ENCODE measurements at regions not wholly inside any gene's neighbourhood (a gene's known extent, or its start where the extent isn't known, plus 50 kb on each side); places are given as distances from the start of the nearest gene placed in this dataset.

DNA sequence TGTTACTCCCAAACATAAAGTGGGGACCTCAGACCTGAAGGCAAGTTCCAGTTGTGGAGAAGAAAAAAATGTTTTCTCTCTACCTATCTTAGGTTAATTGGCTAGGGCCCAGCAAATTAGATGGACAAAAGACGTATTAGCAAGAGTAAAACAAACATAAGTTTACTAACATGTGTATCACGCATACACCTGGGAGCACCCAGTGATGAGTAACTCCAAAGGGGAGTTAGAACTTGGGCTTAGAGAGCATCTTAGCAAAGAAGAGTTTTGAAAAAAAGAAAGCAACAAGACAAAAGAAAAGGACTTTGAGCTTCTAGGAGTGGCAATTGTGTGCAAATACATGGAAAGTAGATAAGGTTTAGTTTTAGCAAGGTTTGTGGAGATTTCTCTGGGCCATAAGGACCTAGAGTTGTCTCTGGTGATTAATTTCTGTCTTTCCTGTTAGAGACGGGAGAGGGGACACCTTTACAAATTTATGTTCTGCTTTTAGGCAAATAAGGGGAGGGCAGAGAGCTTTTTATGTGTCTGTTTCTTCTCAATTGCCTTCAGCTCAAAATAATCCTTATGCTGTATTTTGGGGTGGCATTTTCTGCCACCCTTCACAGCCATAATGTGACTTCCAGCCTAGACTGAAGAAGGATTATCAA, 76.7 kb upstream of the PTGFRN start:
- TF ChIP-seq EP300 (IDR thresholded peaks at IDR 0.05) = no peak
- TF ChIP-seq, protein P1, sequence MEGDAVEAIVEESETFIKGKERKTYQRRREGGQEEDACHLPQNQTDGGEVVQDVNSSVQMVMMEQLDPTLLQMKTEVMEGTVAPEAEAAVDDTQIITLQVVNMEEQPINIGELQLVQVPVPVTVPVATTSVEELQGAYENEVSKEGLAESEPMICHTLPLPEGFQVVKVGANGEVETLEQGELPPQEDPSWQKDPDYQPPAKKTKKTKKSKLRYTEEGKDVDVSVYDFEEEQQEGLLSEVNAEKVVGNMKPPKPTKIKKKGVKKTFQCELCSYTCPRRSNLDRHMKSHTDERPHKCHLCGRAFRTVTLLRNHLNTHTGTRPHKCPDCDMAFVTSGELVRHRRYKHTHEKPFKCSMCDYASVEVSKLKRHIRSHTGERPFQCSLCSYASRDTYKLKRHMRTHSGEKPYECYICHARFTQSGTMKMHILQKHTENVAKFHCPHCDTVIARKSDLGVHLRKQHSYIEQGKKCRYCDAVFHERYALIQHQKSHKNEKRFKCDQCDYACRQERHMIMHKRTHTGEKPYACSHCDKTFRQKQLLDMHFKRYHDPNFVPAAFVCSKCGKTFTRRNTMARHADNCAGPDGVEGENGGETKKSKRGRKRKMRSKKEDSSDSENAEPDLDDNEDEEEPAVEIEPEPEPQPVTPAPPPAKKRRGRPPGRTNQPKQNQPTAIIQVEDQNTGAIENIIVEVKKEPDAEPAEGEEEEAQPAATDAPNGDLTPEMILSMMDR (IDR thresholded peaks at IDR 0.05) = no peak
- no peak for TF ChIP-seq POLR2A (IDR thresholded peaks at IDR 0.05)
- no peak for TF ChIP-seq POLR2AphosphoS5 (IDR thresholded peaks at IDR 0.05)
- 63 to 79% methylated on average over 3 of the region's 3 CpGs for WGBS, 2 donors (ENCODE audit: low coverage in 1 of 2)
- no peaks in the 10 kb centered on the region for H3K36me3 ChIP-seq
- H3K27ac ChIP-seq = no peak overlapping the region
- no peak overlapping the region for H3K4me3 ChIP-seq
- peaks cover 0 to 10% (median 0%) of the 10 kb centered on the region in 3 donors for H3K9me3 ChIP-seq
- ATAC-seq = no peak
- H3K27me3 ChIP-seq = peaks cover 4% of the 10 kb centered on the region
- no peaks in the 10 kb centered on the region for H3K4me1 ChIP-seq

DNA sequence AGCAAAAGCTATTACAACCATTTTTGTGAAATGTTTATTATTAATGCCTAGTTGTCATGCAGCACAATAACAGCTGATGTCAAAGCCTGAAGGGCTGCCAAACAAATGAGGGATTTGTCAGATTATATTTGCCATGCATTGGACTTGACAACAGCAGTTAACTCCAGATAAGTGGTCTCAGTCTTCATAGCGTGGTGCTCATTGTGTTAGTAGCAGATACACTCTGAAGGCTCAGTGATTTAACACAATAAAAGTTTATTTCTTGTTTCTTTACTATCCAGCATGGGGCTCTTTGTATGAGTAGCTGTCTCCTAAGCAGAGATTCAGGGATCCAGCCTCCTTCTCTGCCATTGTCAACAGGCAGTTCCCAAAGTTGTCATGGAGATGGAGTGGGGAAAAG, 76.0 kb upstream of the PTGFRN start:
- no peak for ATAC-seq
- WGBS, 2 donors (ENCODE audit: low coverage in 1 of 2) = 29 to 33% methylated on average over 1 of the region's 1 CpG
- Histone ChIP-seq H3K4me1 (no peaks in the 10 kb centered on the region), H3K36me3 (no peaks in the 10 kb centered on the region), H3K9me3 (peaks cover 0 to 10% (median 0%) of the 10 kb centered on the region in 3 donors), H3K27me3 (peaks cover 6% of the 10 kb centered on the region), H3K4me3 (no peak overlapping the region), H3K27ac (no peak overlapping the region)
- TF ChIP-seq POLR2AphosphoS5 (IDR thresholded peaks at IDR 0.05) (no peak), POLR2A (IDR thresholded peaks at IDR 0.05) (no peak), EP300 (IDR thresholded peaks at IDR 0.05) (no peak)
- TF ChIP-seq, protein P1 (IDR thresholded peaks at IDR 0.05) = no peak

DNA sequence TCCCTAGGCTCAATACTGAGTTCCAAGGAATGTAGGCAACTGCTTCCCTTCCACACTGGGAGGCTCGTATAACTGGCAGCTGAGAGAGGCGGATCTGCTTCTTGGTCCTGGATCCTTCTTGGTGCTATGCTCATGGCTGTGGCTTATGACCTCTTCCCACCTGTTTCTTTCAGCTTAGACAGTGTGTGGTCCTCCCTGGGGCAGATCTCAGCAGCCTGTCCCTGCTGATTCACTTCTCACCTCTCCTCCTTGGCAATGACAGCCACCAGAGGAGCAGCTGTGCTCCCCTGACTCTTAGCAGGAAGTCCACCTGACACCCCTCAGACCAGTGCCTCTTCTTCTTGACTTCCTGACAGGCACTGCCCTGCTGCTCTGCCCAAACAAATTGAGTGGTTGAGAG, 75.1 kb upstream of the PTGFRN start:
- WGBS, 2 donors (ENCODE audit: low coverage in 1 of 2) = 80 to 93% methylated on average over 1 to 2 of the region's 2 CpGs
- H3K4me3 ChIP-seq = no peak overlapping the region
- H3K36me3 ChIP-seq = no peaks in the 10 kb centered on the region
- H3K9me3 ChIP-seq = peaks cover 0 to 10% (median 0%) of the 10 kb centered on the region in 3 donors
- peaks cover 6% of the 10 kb centered on the region for H3K27me3 ChIP-seq
- no peaks in the 10 kb centered on the region for H3K4me1 ChIP-seq
- no peak overlapping the region for H3K27ac ChIP-seq
- no peak for ATAC-seq
- TF ChIP-seq POLR2AphosphoS5 (IDR thresholded peaks at IDR 0.05) = no peak
- no peak for TF ChIP-seq EP300 (IDR thresholded peaks at IDR 0.05)
- TF ChIP-seq, protein P1 (IDR thresholded peaks at IDR 0.05) = no peak
- no peak for TF ChIP-seq POLR2A (IDR thresholded peaks at IDR 0.05)

DNA sequence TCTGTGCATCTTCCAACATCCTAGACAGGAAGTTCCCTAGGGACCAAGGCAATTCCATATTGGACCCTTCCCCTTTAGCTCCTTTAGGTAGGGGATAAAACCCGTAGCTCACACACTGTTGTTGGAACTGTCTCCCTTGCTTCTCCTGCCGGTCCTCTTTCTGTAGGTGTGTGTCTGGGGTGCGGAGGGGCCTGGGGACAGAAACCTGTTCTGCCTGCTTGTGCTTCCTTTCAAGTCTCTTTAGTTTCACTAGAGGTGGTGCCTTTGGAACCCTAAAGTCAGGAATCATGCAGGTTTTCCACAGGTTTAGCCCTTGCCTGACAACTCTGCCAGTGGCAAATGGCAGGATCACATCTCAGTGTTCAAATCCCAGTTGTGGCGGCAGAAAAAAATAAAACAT, 74.6 kb upstream of the PTGFRN start:
- H3K27me3 ChIP-seq = peaks cover 6% of the 10 kb centered on the region
- no peak for ATAC-seq
- TF ChIP-seq EP300 (IDR thresholded peaks at IDR 0.05) (no peak), POLR2AphosphoS5 (IDR thresholded peaks at IDR 0.05) (no peak), POLR2A (IDR thresholded peaks at IDR 0.05) (no peak)
- TF ChIP-seq, protein P1 (IDR thresholded peaks at IDR 0.05) = no peak
- H3K4me3 ChIP-seq = no peak overlapping the region
- no peak overlapping the region for H3K27ac ChIP-seq
- peaks cover 0 to 10% (median 0%) of the 10 kb centered on the region in 3 donors for H3K9me3 ChIP-seq
- H3K4me1 ChIP-seq = no peaks in the 10 kb centered on the region
- WGBS, 2 donors (ENCODE audit: low coverage in 1 of 2) = 92 to 96% methylated on average over 3 to 4 of the region's 4 CpGs
- no peaks in the 10 kb centered on the region for H3K36me3 ChIP-seq

DNA sequence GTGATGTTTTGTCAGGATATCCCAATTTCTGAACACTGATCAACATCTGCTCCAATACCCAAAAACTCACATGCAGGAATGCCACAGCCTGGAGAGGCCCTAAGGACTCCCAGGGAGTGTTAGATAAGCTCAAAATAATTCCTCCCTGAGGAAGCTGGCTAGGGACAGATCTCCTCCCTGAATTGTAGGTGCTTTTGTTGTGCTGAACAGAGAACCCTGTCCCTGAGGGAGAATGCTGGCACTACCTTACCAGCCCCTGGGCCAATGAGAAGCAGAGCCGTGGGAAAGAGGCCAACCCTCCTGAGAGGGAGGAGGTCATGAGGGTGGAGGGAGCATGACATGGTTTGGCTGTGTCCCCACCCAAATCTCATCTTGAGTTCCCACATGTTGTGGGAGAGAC, 73.6 kb upstream of the PTGFRN start:
- Histone ChIP-seq H3K27ac (no peak overlapping the region), H3K36me3 (no peaks in the 10 kb centered on the region), H3K27me3 (peaks cover 6% of the 10 kb centered on the region), H3K9me3 (peaks cover 0 to 10% (median 0%) of the 10 kb centered on the region in 3 donors), H3K4me1 (no peaks in the 10 kb centered on the region), H3K4me3 (no peak overlapping the region)
- 63% methylated on average over 1 of the region's 1 CpG; no CpG with 5 or more reads in 1 of the 2 donors for WGBS, 2 donors (ENCODE audit: low coverage in 1 of 2)
- TF ChIP-seq, protein P1 (IDR thresholded peaks at IDR 0.05) = no peak
- TF ChIP-seq POLR2AphosphoS5 (IDR thresholded peaks at IDR 0.05) (no peak), POLR2A (IDR thresholded peaks at IDR 0.05) (no peak), EP300 (IDR thresholded peaks at IDR 0.05) (no peak)
- ATAC-seq = no peak
